Osteoblast (primary cell): ENCODE measurements at regions not wholly inside any gene's neighbourhood (a gene's known extent, or its start where the extent isn't known, plus 50 kb on each side); places are given as distances from the start of the nearest gene placed in this dataset.

ENCODE experiments used
- DNase-seq: peaks from one replicate; pipeline ENCODE4 v3.0.0; 2011; ENCODE audit warnings: low spot score, mixed read lengths; ENCODE audit not compliant: insufficient read length; ENCODE audit errors: missing footprints
- H2AFZ ChIP-seq: 2 replicates; pipeline ENCODE4 v1.6.0; 2011; ENCODE audit warnings: mild to moderate bottlenecking, low read length
- H3K27ac ChIP-seq: 2 replicates; pipeline ENCODE4 v1.5.1; 2011; ENCODE audit warnings: mild to moderate bottlenecking, low read depth, low read length, moderate library complexity
- H3K27me3 ChIP-seq: 2 replicates; pipeline ENCODE4 v1.6.0; 2012; ENCODE audit warnings: mild to moderate bottlenecking, control low read depth, inconsistent platforms, low read length, moderate library complexity; ENCODE audit not compliant: insufficient read depth
- H3K36me3 ChIP-seq: 2 replicates; pipeline ENCODE4 v1.5.1; 2011; ENCODE audit warnings: mild to moderate bottlenecking, low read length, control low read depth, moderate library complexity; ENCODE audit not compliant: insufficient read depth
- H3K4me1 ChIP-seq: 2 replicates; pipeline ENCODE4 v1.5.1; 2011; ENCODE audit warnings: mild to moderate bottlenecking, low read length, control low read depth, moderate library complexity; ENCODE audit not compliant: insufficient read depth
- H3K4me2 ChIP-seq: 2 replicates; pipeline ENCODE4 v1.6.0; 2011; ENCODE audit warnings: mild to moderate bottlenecking, low read length; ENCODE audit not compliant: insufficient read depth
- H3K4me3 ChIP-seq: fragments of 200-600 bp; sonication (generic); 3 replicates; pipeline ENCODE4 v1.5.1; 2012; ENCODE audit warnings: mild to moderate bottlenecking, low read length, inconsistent platforms; ENCODE audit not compliant: insufficient read depth
- H3K79me2 ChIP-seq: 2 replicates; pipeline ENCODE4 v1.6.0; 2012; ENCODE audit warnings: mild to moderate bottlenecking, low read length, control low read depth, inconsistent platforms; ENCODE audit not compliant: insufficient read depth
- H3K9me3 ChIP-seq: 2 replicates; pipeline ENCODE4 v1.5.1; 2011; ENCODE audit warnings: low read depth, low read length, control low read depth
- H4K20me1 ChIP-seq: 2 replicates; pipeline ENCODE4 v1.6.0; 2012; ENCODE audit warnings: mild to moderate bottlenecking, low read length, control low read depth; ENCODE audit not compliant: insufficient read depth
- CTCF ChIP-seq: IDR thresholded peaks from 2 replicates; pipeline ENCODE4 v1.5.1; 2011; ENCODE audit warnings: mild to moderate bottlenecking, low read depth, low read length, moderate library complexity; ENCODE audit errors: extremely low read depth

DNA sequence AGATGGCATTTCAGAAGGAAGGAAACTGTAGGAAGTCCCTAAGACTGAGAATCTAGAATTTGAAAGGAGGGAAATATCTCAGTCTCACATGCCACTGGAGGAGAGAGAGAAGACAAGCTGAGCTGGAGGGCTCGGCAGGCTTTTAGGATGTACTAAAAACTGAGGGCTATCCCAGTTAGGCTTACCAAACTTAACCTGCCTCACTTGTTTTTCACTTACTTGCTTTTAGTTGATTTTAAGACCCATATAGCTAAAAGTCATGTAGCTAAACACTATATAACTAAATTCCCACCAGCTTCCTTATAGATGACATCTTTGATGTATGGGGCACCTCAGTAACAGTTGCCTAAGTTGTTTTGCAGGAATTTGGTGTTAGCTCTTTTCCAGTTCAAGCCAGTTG lies 288.0 kb downstream of the DOK5 start:
- H3K9me3 ChIP-seq, result no peaks in the 10 kb centered on the region
- no peaks in the 10 kb centered on the region for H3K36me3 ChIP-seq
- H3K4me1 ChIP-seq, result no peaks in the 10 kb centered on the region
- H3K4me3 ChIP-seq, result no peak overlapping the region
- no peak for DNase-seq
- no peaks in the 10 kb centered on the region for H4K20me1 ChIP-seq
- no peak overlapping the region for H3K27ac ChIP-seq
- H3K27me3 ChIP-seq, result no peaks in the 10 kb centered on the region
- H2AFZ ChIP-seq, result no peak overlapping the region
- H3K79me2 ChIP-seq, result no peaks in the 10 kb centered on the region
- no peak for TF ChIP-seq CTCF
- no peak overlapping the region for H3K4me2 ChIP-seq

- Histone ChIP-seq H3K79me2 (no peaks in the 10 kb centered on the region), H3K4me3 (no peak overlapping the region), H3K4me2 (no peak overlapping the region), H3K9me3 (no peaks in the 10 kb centered on the region), H4K20me1 (no peaks in the 10 kb centered on the region), H3K27ac (no peak overlapping the region), H3K27me3 (no peaks in the 10 kb centered on the region), H2AFZ (no peak overlapping the region), H3K4me1 (no peaks in the 10 kb centered on the region), H3K36me3 (no peaks in the 10 kb centered on the region)
- TF ChIP-seq CTCF, result no peak
- no peak for DNase-seq
These were observed 284.2 kb downstream of the DOK5 start for GRCh38 chr20:54759589-54759988.

DNA sequence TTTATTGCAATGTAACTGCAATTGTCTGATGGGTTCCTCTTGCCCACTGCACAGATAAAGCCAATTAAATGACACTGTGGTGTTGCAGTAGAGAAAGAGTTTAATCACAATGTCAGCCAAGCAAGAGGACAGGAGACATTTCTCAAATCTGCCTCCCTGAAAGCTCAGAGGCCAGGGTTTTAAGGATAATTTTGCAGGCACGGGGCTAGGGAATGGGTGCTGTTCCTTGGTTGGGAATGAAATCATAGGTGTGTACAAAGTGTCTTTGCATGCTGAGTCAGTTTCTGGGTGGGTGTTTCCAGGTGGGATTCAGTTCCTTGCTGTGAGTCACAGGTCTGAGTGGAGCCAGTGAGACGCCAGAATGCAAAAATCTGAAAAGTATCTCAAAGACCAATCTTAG lies 271.4 kb downstream of the DOK5 start:
- H3K4me2 ChIP-seq, result no peak overlapping the region
- H2AFZ ChIP-seq, result no peak overlapping the region
- no peak for TF ChIP-seq CTCF
- H3K36me3 ChIP-seq, result no peaks in the 10 kb centered on the region
- H3K27me3 ChIP-seq, result no peaks in the 10 kb centered on the region
- no peak overlapping the region for H3K4me3 ChIP-seq
- no peaks in the 10 kb centered on the region for H3K79me2 ChIP-seq
- H4K20me1 ChIP-seq, result no peaks in the 10 kb centered on the region
- H3K9me3 ChIP-seq, result no peaks in the 10 kb centered on the region
- no peak for DNase-seq
- H3K4me1 ChIP-seq, result no peaks in the 10 kb centered on the region
- no peak overlapping the region for H3K27ac ChIP-seq

- no peak overlapping the region for H3K27ac ChIP-seq
- no peak for TF ChIP-seq CTCF
- no peaks in the 10 kb centered on the region for H3K79me2 ChIP-seq
- no peak overlapping the region for H2AFZ ChIP-seq
- no peak overlapping the region for H3K4me3 ChIP-seq
- DNase-seq, result no peak
- H3K36me3 ChIP-seq, result no peaks in the 10 kb centered on the region
- H3K4me2 ChIP-seq, result no peak overlapping the region
- H4K20me1 ChIP-seq, result no peaks in the 10 kb centered on the region
- no peaks in the 10 kb centered on the region for H3K9me3 ChIP-seq
- H3K4me1 ChIP-seq, result no peaks in the 10 kb centered on the region
- H3K27me3 ChIP-seq, result no peaks in the 10 kb centered on the region
These were observed 270.4 kb downstream of the DOK5 start for GRCh38 chr20:54745780-54746179.
